Cardiac muscle cell (in vitro differentiated cells and primary cell): ENCODE measurements at regions not wholly inside any gene's neighbourhood (a gene's known extent, or its start where the extent isn't known, plus 50 kb on each side); places are given as distances from the start of the nearest gene placed in this dataset.

Experiments used
- DNase-seq, 2 donors: peaks; one replicate each; pipeline versions ENCODE4 v3.0.0 to v3.0.0-alpha.2; 2010 to 2017; ENCODE audit warnings: low read depth in 1 of 2, low spot score in 1 of 2
- H3K27ac ChIP-seq: fragments of 200-600 bp; sonication (generic); 2 replicates; pipeline ENCODE4 v1.5.1; 2016
- H3K27me3 ChIP-seq: fragments of 200-600 bp; sonication (generic); 2 replicates; pipeline ENCODE4 v1.6.0; 2016; ENCODE audit warnings: control low read depth
- H3K36me3 ChIP-seq: fragments of 200-600 bp; sonication (generic); 2 replicates; pipeline ENCODE4 v1.5.1; 2016; ENCODE audit warnings: control low read depth
- H3K4me1 ChIP-seq: fragments of 200-600 bp; sonication (generic); 2 replicates; pipeline ENCODE4 v1.8.1; 2017; ENCODE audit warnings: low read depth, mild to moderate bottlenecking, mixed run types
- H3K4me3 ChIP-seq: fragments of 200-600 bp; sonication (generic); 2 replicates; pipeline ENCODE4 v1.5.1; 2016; ENCODE audit warnings: mild to moderate bottlenecking
- H3K9me3 ChIP-seq: fragments of 200-600 bp; sonication (generic); 2 replicates; pipeline ENCODE4 v1.5.1; 2017; ENCODE audit warnings: low read depth, mild to moderate bottlenecking, control low read depth
- TF ChIP-seq, protein P1 (sequence below): IDR thresholded peaks from 2 replicates; pipeline ENCODE4 v1.5.1; 2012; ENCODE audit warnings: low read depth, mild to moderate bottlenecking, low read length

DNA sequence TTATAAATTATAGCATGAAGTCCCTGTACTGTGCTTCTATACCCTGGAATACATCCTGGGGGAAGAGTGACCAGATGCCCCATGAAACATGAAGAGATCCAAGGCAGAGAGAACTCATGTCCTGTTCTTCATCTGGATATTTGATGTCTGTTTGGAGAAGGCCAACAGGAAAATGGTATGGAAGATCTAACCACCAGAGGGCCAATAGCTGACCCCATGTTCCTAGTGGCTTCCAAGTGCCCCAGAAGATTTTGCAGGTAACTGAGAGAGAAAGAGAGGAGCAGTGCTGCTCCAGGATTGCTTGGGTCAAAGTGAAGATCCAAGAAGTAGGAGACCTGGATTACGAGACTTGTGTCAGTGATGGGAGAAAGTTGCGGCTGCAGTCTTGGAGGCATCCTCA, 90.2 kb upstream of the TSPAN5 start:
- no peak for DNase-seq
- Histone ChIP-seq H3K27me3 (no peaks in the 10 kb centered on the region), H3K4me3 (no peak overlapping the region), H3K27ac (no peak overlapping the region), H3K4me1 (peaks cover 8% of the 10 kb centered on the region), H3K9me3 (no peaks in the 10 kb centered on the region), H3K36me3 (no peaks in the 10 kb centered on the region)
- TF ChIP-seq, protein P1, sequence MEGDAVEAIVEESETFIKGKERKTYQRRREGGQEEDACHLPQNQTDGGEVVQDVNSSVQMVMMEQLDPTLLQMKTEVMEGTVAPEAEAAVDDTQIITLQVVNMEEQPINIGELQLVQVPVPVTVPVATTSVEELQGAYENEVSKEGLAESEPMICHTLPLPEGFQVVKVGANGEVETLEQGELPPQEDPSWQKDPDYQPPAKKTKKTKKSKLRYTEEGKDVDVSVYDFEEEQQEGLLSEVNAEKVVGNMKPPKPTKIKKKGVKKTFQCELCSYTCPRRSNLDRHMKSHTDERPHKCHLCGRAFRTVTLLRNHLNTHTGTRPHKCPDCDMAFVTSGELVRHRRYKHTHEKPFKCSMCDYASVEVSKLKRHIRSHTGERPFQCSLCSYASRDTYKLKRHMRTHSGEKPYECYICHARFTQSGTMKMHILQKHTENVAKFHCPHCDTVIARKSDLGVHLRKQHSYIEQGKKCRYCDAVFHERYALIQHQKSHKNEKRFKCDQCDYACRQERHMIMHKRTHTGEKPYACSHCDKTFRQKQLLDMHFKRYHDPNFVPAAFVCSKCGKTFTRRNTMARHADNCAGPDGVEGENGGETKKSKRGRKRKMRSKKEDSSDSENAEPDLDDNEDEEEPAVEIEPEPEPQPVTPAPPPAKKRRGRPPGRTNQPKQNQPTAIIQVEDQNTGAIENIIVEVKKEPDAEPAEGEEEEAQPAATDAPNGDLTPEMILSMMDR = no peak

DNA sequence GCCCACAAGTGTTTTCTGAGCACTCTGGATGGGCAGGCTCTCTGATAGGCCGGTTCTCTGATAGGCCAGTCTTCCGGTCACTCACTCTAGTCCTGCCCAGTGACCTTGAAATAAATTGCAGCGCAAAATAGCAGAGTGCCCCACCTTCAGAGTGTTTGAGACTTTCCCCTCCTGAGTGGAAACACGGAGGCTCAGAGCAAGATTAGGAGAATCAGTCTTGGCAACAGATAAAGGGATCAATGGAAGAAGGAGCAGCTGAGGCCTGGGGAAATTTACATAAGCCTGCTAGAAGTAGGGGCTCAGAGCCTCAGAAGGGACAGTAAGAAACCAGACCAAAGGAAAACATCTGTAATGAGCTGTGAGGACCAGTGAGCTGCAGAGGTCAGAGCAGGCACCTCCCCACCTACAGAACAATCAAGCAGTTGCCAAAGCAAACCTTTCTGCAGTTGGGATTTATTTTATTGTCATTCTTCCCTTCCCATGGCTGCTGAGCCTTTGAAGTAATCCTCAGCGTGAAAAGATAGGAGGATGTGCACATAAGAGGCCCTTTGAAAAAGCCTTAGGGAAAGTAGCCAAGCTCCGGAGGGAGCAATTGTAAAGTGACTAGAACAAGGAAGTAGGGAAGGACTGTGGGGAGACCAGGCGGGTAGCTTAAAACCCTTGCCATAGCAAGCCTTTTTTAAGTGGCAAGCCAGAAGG, 89.1 kb upstream of the TSPAN5 start:
- TF ChIP-seq, protein P1 = no peak
- Histone ChIP-seq H3K9me3 (no peaks in the 10 kb centered on the region), H3K4me3 (no peak overlapping the region), H3K27ac (peak overlapping the region; percentile 51), H3K27me3 (no peaks in the 10 kb centered on the region), H3K36me3 (no peaks in the 10 kb centered on the region), H3K4me1 (peaks cover 8% of the 10 kb centered on the region)
- DNase-seq = peak in 1 of 2 donors; percentile 43

DNA sequence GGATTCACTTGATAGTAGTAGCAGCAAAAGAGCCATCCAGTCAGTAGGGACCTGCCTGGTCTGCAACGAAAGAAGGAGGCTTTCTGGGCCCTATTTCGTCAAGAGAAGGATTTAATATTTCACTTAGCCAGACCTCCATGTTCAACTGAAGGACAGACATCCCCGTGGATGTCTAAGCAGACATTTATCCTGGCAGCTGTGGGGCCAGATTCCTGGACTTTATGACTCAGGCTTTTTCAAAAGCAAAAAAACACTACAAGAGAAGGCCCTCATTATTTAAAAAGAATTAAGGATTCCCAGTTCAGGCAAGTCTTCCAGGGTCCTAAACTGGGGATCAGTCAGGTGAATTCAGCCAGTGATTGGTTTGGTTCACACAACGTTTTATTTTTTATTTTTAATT, 88.5 kb upstream of the TSPAN5 start:
- Histone ChIP-seq H3K4me1 (peaks cover 8% of the 10 kb centered on the region), H3K36me3 (no peaks in the 10 kb centered on the region), H3K9me3 (no peaks in the 10 kb centered on the region), H3K27me3 (no peaks in the 10 kb centered on the region), H3K4me3 (no peak overlapping the region), H3K27ac (peak overlapping the region; percentile 51)
- DNase-seq = no peak
- TF ChIP-seq, protein P1 = no peak

DNA sequence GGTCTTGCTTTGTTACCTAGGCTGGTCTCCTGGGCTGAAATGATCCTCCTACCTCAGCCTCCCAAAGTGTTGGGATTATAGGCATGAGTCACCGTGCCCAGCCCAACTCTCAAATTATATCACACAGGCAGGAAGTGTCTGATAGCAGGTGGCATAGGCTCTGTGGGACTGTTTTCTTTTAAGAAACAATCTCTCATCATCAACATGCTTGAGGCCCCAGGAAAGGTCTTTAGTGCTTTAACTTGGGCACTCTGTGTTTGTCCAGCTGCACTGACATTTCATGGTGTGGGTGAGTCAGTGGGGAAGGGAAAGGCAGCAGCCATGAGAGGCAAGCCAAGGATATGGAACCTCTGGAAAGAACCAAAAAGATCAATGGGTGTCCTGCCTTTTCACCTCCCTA, 88.1 kb upstream of the TSPAN5 start:
- Histone ChIP-seq H3K27ac (no peak overlapping the region), H3K4me3 (no peak overlapping the region), H3K9me3 (no peaks in the 10 kb centered on the region), H3K4me1 (peaks cover 8% of the 10 kb centered on the region), H3K27me3 (no peaks in the 10 kb centered on the region), H3K36me3 (no peaks in the 10 kb centered on the region)
- TF ChIP-seq, protein P1 = no peak
- no peak for DNase-seq

DNA sequence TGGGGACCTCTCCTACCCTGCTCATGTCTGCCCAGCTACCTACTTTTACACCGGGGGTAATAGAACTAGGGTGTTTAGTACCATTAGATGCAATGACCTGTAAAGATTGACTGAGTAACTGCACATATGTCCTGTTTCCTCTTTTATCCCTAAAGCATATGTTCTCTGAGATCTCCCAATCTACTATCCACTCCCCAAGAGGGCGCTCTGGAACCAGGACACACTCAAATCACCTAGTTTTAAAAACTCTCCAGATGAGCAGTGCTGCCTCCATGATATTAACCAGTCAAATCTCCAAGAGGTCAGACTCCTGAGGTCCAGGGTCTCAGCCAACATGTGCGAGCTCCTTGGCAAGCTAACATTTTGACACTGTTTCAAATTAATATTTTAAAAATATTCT, 87.0 kb upstream of the TSPAN5 start:
- H3K4me1 ChIP-seq = peaks cover 8% of the 10 kb centered on the region
- DNase-seq = peak; percentile 35 to 68
- no peak overlapping the region for H3K27ac ChIP-seq
- H3K36me3 ChIP-seq = no peaks in the 10 kb centered on the region
- TF ChIP-seq, protein P1 = peak; percentile 59
- H3K4me3 ChIP-seq = no peak overlapping the region
- no peaks in the 10 kb centered on the region for H3K27me3 ChIP-seq
- H3K9me3 ChIP-seq = no peaks in the 10 kb centered on the region
